Osteocyte (in vitro differentiated cells): ENCODE measurements at regions not wholly inside any gene's neighbourhood (a gene's known extent, or its start where the extent isn't known, plus 50 kb on each side); places are given as distances from the start of the nearest gene placed in this dataset.

ENCODE experiments used
- DNase-seq: peaks from one replicate; pipeline ENCODE4 v3.0.0; 2021; ENCODE audit warnings: mixed read lengths; ENCODE audit not compliant: unreplicated experiment; ENCODE audit errors: extremely low spot score
- H3K27ac Mint-ChIP-seq: one replicate; pipeline ENCODE4 v1.8.0; 2021; ENCODE audit warnings: mild to moderate bottlenecking, mixed read lengths; ENCODE audit not compliant: unreplicated experiment
- H3K27me3 Mint-ChIP-seq: one replicate; pipeline ENCODE4 v1.8.0; 2021; ENCODE audit warnings: mixed read lengths; ENCODE audit not compliant: unreplicated experiment
- H3K36me3 Mint-ChIP-seq: one replicate; pipeline ENCODE4 v1.8.0; 2021; ENCODE audit warnings: mixed read lengths; ENCODE audit not compliant: unreplicated experiment
- H3K4me1 Mint-ChIP-seq: one replicate; pipeline ENCODE4 v1.8.0; 2021; ENCODE audit warnings: mixed read lengths; ENCODE audit not compliant: unreplicated experiment
- H3K4me3 Mint-ChIP-seq: one replicate; pipeline ENCODE4 v1.8.0; 2021; ENCODE audit warnings: mild to moderate bottlenecking, moderate library complexity, mixed read lengths; ENCODE audit not compliant: unreplicated experiment
- H3K9me3 Mint-ChIP-seq: one replicate; pipeline ENCODE4 v1.8.0; 2021; ENCODE audit warnings: mixed read lengths; ENCODE audit not compliant: unreplicated experiment
- CTCF ChIP-seq: fragments of 200-600 bp; sonication (generic); IDR thresholded peaks from 2 replicates; pipeline ENCODE4 v1.5.0; 2021; ENCODE audit warnings: antibody characterized with exemption, mild to moderate bottlenecking, moderate library complexity

DNA sequence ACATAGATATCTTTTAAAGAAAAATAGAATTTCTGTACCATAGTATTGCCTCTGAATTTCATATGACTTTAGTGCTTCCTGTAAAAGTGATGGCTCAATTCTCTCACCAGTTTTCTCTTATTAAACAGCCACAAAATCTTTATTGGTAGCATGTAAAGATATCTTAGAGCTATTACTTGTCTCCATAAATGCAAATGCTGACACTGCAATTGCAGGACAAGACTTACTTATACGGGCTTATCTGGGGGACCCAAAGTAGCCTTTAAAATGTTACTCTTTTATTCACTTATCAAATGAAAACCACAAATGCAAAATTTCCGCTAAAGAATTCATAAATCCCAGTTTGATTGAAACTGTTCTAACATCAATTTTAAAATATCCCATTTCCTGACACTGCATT is 287.1 kb upstream of the SPTLC3 start:
- Mint-ChIP-seq H3K4me3 (no peak overlapping the region), H3K27ac (no peak overlapping the region), H3K27me3 (no peaks in the 10 kb centered on the region), H3K9me3 (no peaks in the 10 kb centered on the region), H3K36me3 (no peaks in the 10 kb centered on the region), H3K4me1 (no peaks in the 10 kb centered on the region)
- TF ChIP-seq CTCF: no peak
- DNase-seq: no peak

DNA sequence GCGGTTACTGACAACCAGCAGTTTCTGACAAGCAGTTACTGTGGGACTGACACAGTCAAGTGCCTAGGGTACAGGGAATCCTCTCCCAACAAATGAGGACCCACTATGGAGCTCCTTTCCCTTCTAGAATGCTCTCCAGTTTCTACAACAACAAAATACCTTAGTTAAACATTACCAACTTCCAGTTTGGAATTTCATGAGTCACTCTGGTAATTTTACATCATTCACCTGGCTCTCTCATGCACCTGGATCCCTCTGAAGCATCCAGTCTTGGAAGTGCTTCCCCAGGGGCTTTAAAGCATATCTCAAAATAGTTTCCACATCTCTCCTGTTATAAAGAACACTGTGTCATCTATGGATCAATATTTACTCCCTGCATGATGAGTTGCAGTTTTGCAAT is 286.7 kb upstream of the SPTLC3 start:
- no peaks in the 10 kb centered on the region for H3K27me3 Mint-ChIP-seq
- no peaks in the 10 kb centered on the region for H3K36me3 Mint-ChIP-seq
- H3K4me3 Mint-ChIP-seq: no peak overlapping the region
- no peak for DNase-seq
- no peak for TF ChIP-seq CTCF
- no peaks in the 10 kb centered on the region for H3K9me3 Mint-ChIP-seq
- no peak overlapping the region for H3K27ac Mint-ChIP-seq
- H3K4me1 Mint-ChIP-seq: no peaks in the 10 kb centered on the region

- H3K4me3 Mint-ChIP-seq: no peak overlapping the region
- H3K27me3 Mint-ChIP-seq: no peaks in the 10 kb centered on the region
- no peak for DNase-seq
- no peaks in the 10 kb centered on the region for H3K36me3 Mint-ChIP-seq
- H3K27ac Mint-ChIP-seq: no peak overlapping the region
- no peak for TF ChIP-seq CTCF
- H3K4me1 Mint-ChIP-seq: no peaks in the 10 kb centered on the region
- no peaks in the 10 kb centered on the region for H3K9me3 Mint-ChIP-seq
Measured at GRCh38 chr20:12723811-12724210, 285.0 kb upstream of the SPTLC3 start.

DNA sequence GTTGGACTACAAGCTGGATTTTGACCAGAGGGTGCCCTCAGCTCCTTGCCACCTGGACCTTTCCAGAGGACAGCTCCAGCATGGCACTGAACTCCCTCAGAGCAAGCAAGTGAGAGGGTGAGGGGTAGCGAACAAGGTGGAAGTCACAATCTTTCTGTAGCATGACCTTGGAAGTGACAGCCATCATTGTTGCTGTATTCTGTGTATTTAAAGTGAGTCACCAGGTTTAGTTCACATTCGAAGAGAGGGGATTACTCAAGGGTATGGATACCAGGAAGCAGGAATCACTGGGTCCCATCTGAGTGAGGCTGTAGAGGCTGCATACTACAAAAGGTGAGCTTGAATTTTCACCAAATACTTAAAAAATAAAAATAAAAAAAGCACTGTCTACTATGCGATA is 280.0 kb upstream of the SPTLC3 start:
- H3K4me1 Mint-ChIP-seq: no peaks in the 10 kb centered on the region

GRCh38 chr20:12729326-12729725 is 279.4 kb upstream of the SPTLC3 start:
- Mint-ChIP-seq H3K36me3 (no peaks in the 10 kb centered on the region), H3K4me1 (no peaks in the 10 kb centered on the region)
- DNase-seq: no peak

More for the DNA sequence above, 280.0 kb upstream of the SPTLC3 start:
- Mint-ChIP-seq H3K27me3 (no peaks in the 10 kb centered on the region), H3K36me3 (no peaks in the 10 kb centered on the region), H3K4me3 (no peak overlapping the region), H3K27ac (no peak overlapping the region), H3K9me3 (peaks cover 1% of the 10 kb centered on the region)
- DNase-seq: no peak
- no peak for TF ChIP-seq CTCF

More at GRCh38 chr20:12729326-12729725, 279.4 kb upstream of the SPTLC3 start:
- Mint-ChIP-seq H3K4me3 (no peak overlapping the region), H3K27me3 (no peaks in the 10 kb centered on the region), H3K27ac (no peak overlapping the region), H3K9me3 (peaks cover 5% of the 10 kb centered on the region)
- no peak for TF ChIP-seq CTCF
